ENCODE measurements at regions not wholly inside any gene's neighbourhood (a gene's known extent, or its start where the extent isn't known, plus 50 kb on each side); places are given as distances from the start of the nearest gene placed in this dataset.
"Not testable (repeated sequence)": the region's sequence is repeated elsewhere in the genome, so short reads cannot be mapped to it uniquely, and the experiment has no call there.

GRCh38 chr11:89545691-89546090, 54.5 kb upstream of the NOX4 start:
- DNase-seq = no peak
- intact Hi-C loops (cut with DNase I) = no loop called here

- DNase-seq; intact Hi-C loops (cut with DNase I): not testable (repeated sequence)
Measured at GRCh38 chr11:89555781-89556180, 64.6 kb upstream of the NOX4 start.

- intact Hi-C loops (cut with DNase I); DNase-seq: not testable (repeated sequence)
Measured at GRCh38 chr11:89556731-89557707, 65.8 kb upstream of the NOX4 start.

- intact Hi-C loops (cut with DNase I); DNase-seq: not testable (repeated sequence)
Measured at GRCh38 chr11:89560598-89560997, 69.4 kb upstream of the NOX4 start.

- DNase-seq; intact Hi-C loops (cut with DNase I): not testable (repeated sequence)
Measured at GRCh38 chr11:89562731-89563130, 71.6 kb upstream of the NOX4 start.

- DNase-seq = no peak
- intact Hi-C loops (cut with DNase I) = no loop called here
Measured at GRCh38 chr11:89566972-89567371, 75.8 kb upstream of the NOX4 start.

- DNase-seq; intact Hi-C loops (cut with DNase I): not testable (repeated sequence)
Measured at GRCh38 chr11:89569387-89569786, 78.2 kb upstream of the NOX4 start.

GRCh38 chr11:89571706-89572105, 80.5 kb upstream of the NOX4 start:
- DNase-seq; intact Hi-C loops (cut with DNase I): not testable (repeated sequence)

- intact Hi-C loops (cut with DNase I); DNase-seq: not testable (repeated sequence)
Measured at GRCh38 chr11:89575846-89576245, 84.7 kb upstream of the NOX4 start.

GRCh38 chr11:89577428-89577827, 86.3 kb upstream of the NOX4 start:
- intact Hi-C loops (cut with DNase I); DNase-seq: not testable (repeated sequence)

GRCh38 chr11:89583580-89583979, 92.4 kb upstream of the NOX4 start:
- DNase-seq = no peak
- intact Hi-C loops (cut with DNase I) = no loop called here

GRCh38 chr11:89585046-89585445, 93.9 kb upstream of the NOX4 start:
- intact Hi-C loops (cut with DNase I); DNase-seq: not testable (repeated sequence)

GRCh38 chr11:89585471-89585870, 94.3 kb upstream of the NOX4 start:
- DNase-seq; intact Hi-C loops (cut with DNase I): not testable (repeated sequence)

GRCh38 chr11:89589413-89589812, 98.2 kb upstream of the NOX4 start:
- DNase-seq; intact Hi-C loops (cut with DNase I): not testable (repeated sequence)

GRCh38 chr11:89590008-89590632, 98.9 kb upstream of the NOX4 start:
- intact Hi-C loops (cut with DNase I); DNase-seq: not testable (repeated sequence)

- DNase-seq; intact Hi-C loops (cut with DNase I): not testable (repeated sequence)
Measured at GRCh38 chr11:89601263-89601662, 108.8 kb upstream of the TRIM77 start.

GRCh38 chr11:89604281-89604680, 105.8 kb upstream of the TRIM77 start:
- intact Hi-C loops (cut with DNase I) = no loop called here
- no peak for DNase-seq

GRCh38 chr11:89606845-89607244, 103.3 kb upstream of the TRIM77 start:
- intact Hi-C loops (cut with DNase I); DNase-seq: not testable (repeated sequence)

GRCh38 chr11:89607497-89607896, 102.6 kb upstream of the TRIM77 start:
- DNase-seq; intact Hi-C loops (cut with DNase I): not testable (repeated sequence)
